ENCODE measurements at regions not wholly inside any gene's neighbourhood (a gene's known extent, or its start where the extent isn't known, plus 50 kb on each side); places are given as distances from the start of the nearest gene placed in this dataset.

DNA sequence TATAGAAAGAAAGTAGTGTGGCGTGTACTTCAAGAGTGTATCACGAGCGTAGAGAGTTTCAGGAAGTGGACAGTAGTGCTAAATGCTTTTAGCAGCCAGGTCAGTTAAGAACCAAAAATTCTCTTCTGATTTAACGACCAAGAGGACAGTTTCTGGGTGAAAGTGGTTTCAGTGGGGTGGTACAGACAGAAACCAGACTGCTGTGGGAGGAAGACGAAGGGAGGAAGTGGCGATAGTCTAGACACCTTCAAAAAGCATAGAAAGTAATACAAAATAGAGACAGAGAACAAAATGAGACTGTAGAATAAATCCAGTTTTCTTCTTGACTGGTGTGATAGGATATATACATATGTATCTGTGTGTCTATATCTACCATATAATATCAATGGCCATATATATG lies 93.5 kb downstream of the MBL2 start:
- no peak for TF ChIP-seq POLR2A (IDR thresholded peaks at IDR 0.05)
- TF ChIP-seq, protein P1, sequence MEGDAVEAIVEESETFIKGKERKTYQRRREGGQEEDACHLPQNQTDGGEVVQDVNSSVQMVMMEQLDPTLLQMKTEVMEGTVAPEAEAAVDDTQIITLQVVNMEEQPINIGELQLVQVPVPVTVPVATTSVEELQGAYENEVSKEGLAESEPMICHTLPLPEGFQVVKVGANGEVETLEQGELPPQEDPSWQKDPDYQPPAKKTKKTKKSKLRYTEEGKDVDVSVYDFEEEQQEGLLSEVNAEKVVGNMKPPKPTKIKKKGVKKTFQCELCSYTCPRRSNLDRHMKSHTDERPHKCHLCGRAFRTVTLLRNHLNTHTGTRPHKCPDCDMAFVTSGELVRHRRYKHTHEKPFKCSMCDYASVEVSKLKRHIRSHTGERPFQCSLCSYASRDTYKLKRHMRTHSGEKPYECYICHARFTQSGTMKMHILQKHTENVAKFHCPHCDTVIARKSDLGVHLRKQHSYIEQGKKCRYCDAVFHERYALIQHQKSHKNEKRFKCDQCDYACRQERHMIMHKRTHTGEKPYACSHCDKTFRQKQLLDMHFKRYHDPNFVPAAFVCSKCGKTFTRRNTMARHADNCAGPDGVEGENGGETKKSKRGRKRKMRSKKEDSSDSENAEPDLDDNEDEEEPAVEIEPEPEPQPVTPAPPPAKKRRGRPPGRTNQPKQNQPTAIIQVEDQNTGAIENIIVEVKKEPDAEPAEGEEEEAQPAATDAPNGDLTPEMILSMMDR (IDR thresholded peaks at IDR 0.05): no peak
- no peaks in the 10 kb centered on the region for H3K4me1 ChIP-seq
- no peak overlapping the region for H3K27ac ChIP-seq
- 57 to 64% (median 61%) methylated on average over 6 of the region's 6 CpGs for WGBS, 4 donors
- DNase-seq (no peak), ATAC-seq (no peak)
- intact Hi-C loops (cut with DNase I): no loop called here
- no peaks in the 10 kb centered on the region for H3K27me3 ChIP-seq
- H3K36me3 ChIP-seq: no peaks in the 10 kb centered on the region
- H3K4me3 ChIP-seq: no peak overlapping the region
- peaks cover 0 to 4% (median 0%) of the 10 kb centered on the region in 12 donors for H3K9me3 ChIP-seq

- 14 to 38% (median 17%) methylated on average over 1 of the region's 1 CpG for WGBS, 4 donors
- intact Hi-C loops (cut with DNase I): no loop called here
- TF ChIP-seq, protein P1 (IDR thresholded peaks at IDR 0.05): no peak
- no peak for TF ChIP-seq POLR2A (IDR thresholded peaks at IDR 0.05)
- Histone ChIP-seq H3K4me1 (no peaks in the 10 kb centered on the region), H3K36me3 (no peaks in the 10 kb centered on the region), H3K4me3 (no peak overlapping the region), H3K27ac (no peak overlapping the region), H3K27me3 (no peaks in the 10 kb centered on the region), H3K9me3 (no peaks in the 10 kb centered on the region)
- DNase-seq: no peak
- no peak for ATAC-seq
Measured at GRCh38 chr10:52682766-52683165, 89.8 kb downstream of the MBL2 start.

- Histone ChIP-seq H3K4me3 (no peak overlapping the region), H3K4me1 (no peaks in the 10 kb centered on the region), H3K27ac (no peak overlapping the region), H3K27me3 (no peaks in the 10 kb centered on the region), H3K9me3 (no peaks in the 10 kb centered on the region), H3K36me3 (no peaks in the 10 kb centered on the region)
- ATAC-seq (no peak), DNase-seq (no peak)
- WGBS, 4 donors: 84 to 92% (median 88%) methylated on average over 2 of the region's 2 CpGs
- intact Hi-C loops (cut with DNase I): no loop called here
- TF ChIP-seq POLR2A (IDR thresholded peaks at IDR 0.05): no peak
- TF ChIP-seq, protein P1 (IDR thresholded peaks at IDR 0.05): no peak
Measured at GRCh38 chr10:52683776-52684175, 88.8 kb downstream of the MBL2 start.

GRCh38 chr10:52688899-52689298 lies 83.7 kb downstream of the MBL2 start:
- no peak for ATAC-seq
- 82 to 91% (median 89%) methylated on average over 6 of the region's 6 CpGs for WGBS, 4 donors

More at GRCh38 chr10:52688899-52689298, 83.7 kb downstream of the MBL2 start:
- Histone ChIP-seq H3K4me1 (no peaks in the 10 kb centered on the region), H3K27me3 (no peaks in the 10 kb centered on the region), H3K27ac (no peak overlapping the region), H3K36me3 (no peaks in the 10 kb centered on the region), H3K9me3 (peaks cover 0 to 10% (median 0%) of the 10 kb centered on the region in 12 donors), H3K4me3 (no peak overlapping the region)
- intact Hi-C loops (cut with DNase I): no loop called here
- TF ChIP-seq, protein P1 (IDR thresholded peaks at IDR 0.05): no peak
- no peak for TF ChIP-seq POLR2A (IDR thresholded peaks at IDR 0.05)
- DNase-seq: no peak
